ENCODE measurements at regions not wholly inside any gene's neighbourhood (a gene's known extent, or its start where the extent isn't known, plus 50 kb on each side); places are given as distances from the start of the nearest gene placed in this dataset.

- H4K20me1 ChIP-seq (ENCODE audit: insufficient read depth, low read length), result no peaks in the 10 kb centered on the region
- Mint-ChIP-seq H3K27me3 (ENCODE audit: low read depth in 3 of 3) (peaks cover 0 to 1% (median 0%) of the 10 kb centered on the region in 3 donors), H3K4me3 (no peak overlapping the region), H3K9me3 (peaks cover 0 to 4% (median 2%) of the 10 kb centered on the region in 7 donors), H3K27ac (no peak overlapping the region), H3K4me1 (no peaks in the 10 kb centered on the region), H3K36me3 (no peaks in the 10 kb centered on the region)
- intact Hi-C loops (cut with micrococcal nuclease), result no loop called here
- no peak for DNase-seq
- H2AFZ ChIP-seq (ENCODE audit: insufficient read depth, low read depth, low read length, poor library complexity, severe bottlenecking), result no peak overlapping the region
- no peak for TF ChIP-seq CTCF (IDR thresholded peaks at IDR 0.05)
- no peak overlapping the region for H3K9ac ChIP-seq (ENCODE audit: insufficient read depth, low read length, poor library complexity, severe bottlenecking)
- WGBS (ENCODE audit: insufficient coverage), result 92% methylated on average over 5 of the region's 6 CpGs
- H3K9me3 ChIP-seq (replicated peaks in 1 of 2; ENCODE audit: control insufficient read depth in 1 of 2, insufficient read depth in 1 of 2, low read length in 2 of 2), result no peaks in the 10 kb centered on the region
- H3K4me1 ChIP-seq (ENCODE audit: control insufficient read depth in 1 of 2, insufficient read depth in 2 of 2, low read length in 2 of 2), result no peaks in the 10 kb centered on the region
- no peaks in the 10 kb centered on the region for H3K36me3 ChIP-seq (replicated peaks in 1 of 2; ENCODE audit: control insufficient read depth in 1 of 2, insufficient read depth in 2 of 2, low read length in 2 of 2)
- H3K27me3 ChIP-seq (ENCODE audit: control insufficient read depth in 2 of 2, insufficient read depth in 2 of 2, low read length in 2 of 2), result no peaks in the 10 kb centered on the region
- no peak overlapping the region for H3K27ac ChIP-seq (ENCODE audit: low read depth in 1 of 2, low read length in 2 of 2)
- H3K79me2 ChIP-seq (ENCODE audit: insufficient read depth, low read length), result no peaks in the 10 kb centered on the region
- no peak overlapping the region for H3K4me3 ChIP-seq (replicated peaks in 1 of 3; ENCODE audit: low read depth in 2 of 3, low read length in 3 of 3)
- H3K4me2 ChIP-seq (replicated peaks; ENCODE audit: extremely low read depth, low read length, poor library complexity, severe bottlenecking), result no peak overlapping the region
Observed at GRCh38 chr5:165258197-165258771, 1752.9 kb downstream of the MAT2B start.

DNA sequence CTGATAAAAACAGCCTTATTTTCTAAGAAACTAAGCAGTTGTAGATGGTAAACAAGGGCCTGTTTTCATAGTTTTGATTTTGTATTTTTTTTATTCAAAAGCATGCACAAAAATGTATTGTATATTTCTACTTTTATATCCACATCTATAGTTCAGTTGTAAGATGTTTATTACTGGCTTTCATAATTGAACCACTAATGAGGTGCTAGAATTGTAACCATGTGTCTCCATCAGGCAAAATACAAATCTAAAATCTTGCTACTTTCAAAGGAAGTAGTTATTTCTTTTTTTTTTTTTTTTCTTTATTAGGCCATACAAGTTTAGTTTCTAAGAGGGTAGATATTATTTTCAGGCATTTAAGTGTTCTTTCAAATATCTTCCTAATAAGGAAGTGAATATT lies 1755.0 kb downstream of the MAT2B start:
- TF ChIP-seq CTCF (IDR thresholded peaks at IDR 0.05), result no peak
- no peaks in the 10 kb centered on the region for H3K27me3 Mint-ChIP-seq (ENCODE audit: low read depth in 3 of 3)
- H3K4me1 Mint-ChIP-seq, result no peaks in the 10 kb centered on the region
- H3K9me3 Mint-ChIP-seq, result peaks cover 0 to 6% (median 0%) of the 10 kb centered on the region in 7 donors
- Histone ChIP-seq H2AFZ (ENCODE audit: insufficient read depth, low read depth, low read length, poor library complexity, severe bottlenecking) (no peak overlapping the region), H3K9me3 (replicated peaks in 1 of 2; ENCODE audit: control insufficient read depth in 1 of 2, insufficient read depth in 1 of 2, low read length in 2 of 2) (no peaks in the 10 kb centered on the region), H4K20me1 (ENCODE audit: insufficient read depth, low read length) (no peaks in the 10 kb centered on the region), H3K79me2 (ENCODE audit: insufficient read depth, low read length) (no peaks in the 10 kb centered on the region), H3K27ac (ENCODE audit: low read depth in 1 of 2, low read length in 2 of 2) (no peak overlapping the region), H3K4me3 (replicated peaks in 1 of 3; ENCODE audit: low read depth in 2 of 3, low read length in 3 of 3) (no peak overlapping the region), H3K27me3 (ENCODE audit: control insufficient read depth in 2 of 2, insufficient read depth in 2 of 2, low read length in 2 of 2) (no peaks in the 10 kb centered on the region), H3K4me1 (ENCODE audit: control insufficient read depth in 1 of 2, insufficient read depth in 2 of 2, low read length in 2 of 2) (no peaks in the 10 kb centered on the region), H3K4me2 (replicated peaks; ENCODE audit: extremely low read depth, low read length, poor library complexity, severe bottlenecking) (no peak overlapping the region), H3K36me3 (replicated peaks in 1 of 2; ENCODE audit: control insufficient read depth in 1 of 2, insufficient read depth in 2 of 2, low read length in 2 of 2) (no peaks in the 10 kb centered on the region), H3K9ac (ENCODE audit: insufficient read depth, low read length, poor library complexity, severe bottlenecking) (no peak overlapping the region)
- intact Hi-C loops (cut with micrococcal nuclease), result no loop called here
- H3K36me3 Mint-ChIP-seq, result no peaks in the 10 kb centered on the region
- no peak overlapping the region for H3K4me3 Mint-ChIP-seq
- no peak overlapping the region for H3K27ac Mint-ChIP-seq
- no peak for DNase-seq

Data from CD14-positive monocyte (primary cell).